Activated T-helper 2 cell treated with anti-CD3 and anti-CD28 coated beads, Interferon-gamma antibody, Interleukin-2, Interleukin-4, amounts not matched to agents 10 μg/mL and 5 μg/mL and 100 μg/mL, durations not matched to agents 14 hours and 24 hours and 36 hours (primary cell): ENCODE measurements at regions not wholly inside any gene's neighbourhood (a gene's known extent, or its start where the extent isn't known, plus 50 kb on each side); places are given as distances from the start of the nearest gene placed in this dataset.

Experiments used
- DNase-seq: peaks from one replicate; pipeline ENCODE4 v3.0.0; 2021; ENCODE audit warnings: low spot score
- H3K27ac Mint-ChIP-seq: one replicate; pipeline ENCODE4 v1.8.0; 2021; ENCODE audit warnings: mixed read lengths
- H3K27me3 Mint-ChIP-seq: one replicate; pipeline ENCODE4 v1.8.0; 2021; ENCODE audit warnings: low read depth, mixed read lengths
- H3K36me3 Mint-ChIP-seq: one replicate; pipeline ENCODE4 v1.8.0; 2021; ENCODE audit warnings: low read depth, mixed read lengths
- H3K4me1 Mint-ChIP-seq: one replicate; pipeline ENCODE4 v1.8.0; 2021; ENCODE audit warnings: low read depth, mixed read lengths
- H3K4me3 Mint-ChIP-seq: one replicate; pipeline ENCODE4 v1.8.0; 2021; ENCODE audit warnings: low read depth, mild to moderate bottlenecking, moderate library complexity, mixed read lengths
- H3K9me3 Mint-ChIP-seq: one replicate; pipeline ENCODE4 v1.8.0; 2021; ENCODE audit warnings: mixed read lengths
- intact Hi-C: fragments of 100-400 bp; cut with micrococcal nuclease; formaldehyde crosslinking; loops from one replicate; pipeline ENCODE4 v1.15.1; 2023

- no peak overlapping the region for H3K4me3 Mint-ChIP-seq
- no peaks in the 10 kb centered on the region for H3K27me3 Mint-ChIP-seq
- no peak for DNase-seq
- peaks cover 18% of the 10 kb centered on the region for H3K9me3 Mint-ChIP-seq
- no peaks in the 10 kb centered on the region for H3K36me3 Mint-ChIP-seq
- H3K27ac Mint-ChIP-seq: no peak overlapping the region
- H3K4me1 Mint-ChIP-seq: no peaks in the 10 kb centered on the region
- intact Hi-C loops: no loop called here
These were observed 1046.3 kb downstream of the BRD1 start for GRCh38 chr22:48781391-48781790.

- H3K27ac Mint-ChIP-seq: no peak overlapping the region
- H3K36me3 Mint-ChIP-seq: no peaks in the 10 kb centered on the region
- no peak overlapping the region for H3K4me3 Mint-ChIP-seq
- DNase-seq: no peak
- peaks cover 25% of the 10 kb centered on the region for H3K9me3 Mint-ChIP-seq
- intact Hi-C loops: no loop called here
- H3K27me3 Mint-ChIP-seq: no peaks in the 10 kb centered on the region
- H3K4me1 Mint-ChIP-seq: no peaks in the 10 kb centered on the region
These were observed 1046.9 kb downstream of the BRD1 start for GRCh38 chr22:48780597-48781277.

GRCh38 chr22:48779661-48780596, 1047.7 kb downstream of the BRD1 start:
- Mint-ChIP-seq H3K9me3 (peaks cover 27% of the 10 kb centered on the region), H3K27ac (no peak overlapping the region), H3K4me1 (no peaks in the 10 kb centered on the region), H3K27me3 (no peaks in the 10 kb centered on the region), H3K36me3 (no peaks in the 10 kb centered on the region), H3K4me3 (no peak overlapping the region)
- peak; percentile 3 for DNase-seq
- intact Hi-C loops: no loop called here

GRCh38 chr22:48779211-48779643, 1048.4 kb downstream of the BRD1 start:
- Mint-ChIP-seq H3K9me3 (peaks cover 28% of the 10 kb centered on the region), H3K27me3 (no peaks in the 10 kb centered on the region), H3K27ac (no peak overlapping the region), H3K4me1 (no peaks in the 10 kb centered on the region), H3K4me3 (no peak overlapping the region), H3K36me3 (no peaks in the 10 kb centered on the region)
- peak; percentile 3 for DNase-seq
- intact Hi-C loops: no loop called here

- no peaks in the 10 kb centered on the region for H3K27me3 Mint-ChIP-seq
- H3K9me3 Mint-ChIP-seq: peaks cover 28% of the 10 kb centered on the region
- intact Hi-C loops: no loop called here
- H3K4me1 Mint-ChIP-seq: no peaks in the 10 kb centered on the region
- no peak overlapping the region for H3K27ac Mint-ChIP-seq
- H3K4me3 Mint-ChIP-seq: no peak overlapping the region
- peak; percentile 4 for DNase-seq
- no peaks in the 10 kb centered on the region for H3K36me3 Mint-ChIP-seq
These were observed 1049.1 kb downstream of the BRD1 start for GRCh38 chr22:48778308-48779195.

- Mint-ChIP-seq H3K36me3 (no peaks in the 10 kb centered on the region), H3K4me1 (no peaks in the 10 kb centered on the region), H3K27me3 (no peaks in the 10 kb centered on the region), H3K9me3 (peaks cover 23% of the 10 kb centered on the region), H3K4me3 (no peak overlapping the region), H3K27ac (no peak overlapping the region)
- intact Hi-C loops: no loop called here
- DNase-seq: no peak
These were observed 1055.3 kb downstream of the BRD1 start for GRCh38 chr22:48772286-48772907.

- no peaks in the 10 kb centered on the region for H3K36me3 Mint-ChIP-seq
- no peak overlapping the region for H3K4me3 Mint-ChIP-seq
- no peaks in the 10 kb centered on the region for H3K27me3 Mint-ChIP-seq
- H3K4me1 Mint-ChIP-seq: no peaks in the 10 kb centered on the region
- intact Hi-C loops: no loop called here
- DNase-seq: peak; percentile 1
- peaks cover 4% of the 10 kb centered on the region for H3K9me3 Mint-ChIP-seq
- no peak overlapping the region for H3K27ac Mint-ChIP-seq
These were observed 1062.1 kb downstream of the BRD1 start for GRCh38 chr22:48765595-48765994.

GRCh38 chr22:48761546-48761945, 1066.1 kb downstream of the BRD1 start:
- Mint-ChIP-seq H3K27ac (no peak overlapping the region), H3K9me3 (no peaks in the 10 kb centered on the region), H3K4me1 (no peaks in the 10 kb centered on the region), H3K4me3 (no peak overlapping the region), H3K36me3 (no peaks in the 10 kb centered on the region), H3K27me3 (no peaks in the 10 kb centered on the region)
- intact Hi-C loops: no loop called here
- no peak for DNase-seq

GRCh38 chr22:48760481-48761390, 1066.9 kb downstream of the BRD1 start:
- no peaks in the 10 kb centered on the region for H3K9me3 Mint-ChIP-seq
- H3K4me1 Mint-ChIP-seq: no peaks in the 10 kb centered on the region
- no peaks in the 10 kb centered on the region for H3K27me3 Mint-ChIP-seq
- H3K36me3 Mint-ChIP-seq: no peaks in the 10 kb centered on the region
- H3K4me3 Mint-ChIP-seq: no peak overlapping the region
- intact Hi-C loops: no loop called here
- peak; percentile 2 for DNase-seq
- H3K27ac Mint-ChIP-seq: no peak overlapping the region

GRCh38 chr22:48758881-48759875, 1068.5 kb downstream of the BRD1 start:
- H3K36me3 Mint-ChIP-seq: no peaks in the 10 kb centered on the region
- intact Hi-C loops: no loop called here
- H3K4me1 Mint-ChIP-seq: no peaks in the 10 kb centered on the region
- H3K4me3 Mint-ChIP-seq: no peak overlapping the region
- H3K27ac Mint-ChIP-seq: no peak overlapping the region
- H3K27me3 Mint-ChIP-seq: no peaks in the 10 kb centered on the region
- peak; percentile 2 for DNase-seq
- H3K9me3 Mint-ChIP-seq: no peaks in the 10 kb centered on the region
